Body of pancreas (tissue), 4 donors: ENCODE measurements at regions not wholly inside any gene's neighbourhood (a gene's known extent, or its start where the extent isn't known, plus 50 kb on each side); places are given as distances from the start of the nearest gene placed in this dataset.

Experiments used
- POLR2A ChIP-seq, 3 donors: fragments of 450-650 bp; IDR thresholded peaks; one replicate each; pipeline ENCODE4 v1.6.1; 2016; ENCODE audit warnings: antibody characterized with exemption in 3 of 3, mild to moderate bottlenecking in 2 of 3
- TF ChIP-seq, protein P1 (sequence below), 7 experiments: fragments of 450-650 bp in 4 of 7; fragments of 200-600 bp in 3 of 7; sonication (generic) in 3 of 7; IDR thresholded peaks; one replicate each; pipeline ENCODE4 v1.5.1; 2016 to 2019; ENCODE audit warnings: antibody characterized with exemption in 7 of 7

DNA sequence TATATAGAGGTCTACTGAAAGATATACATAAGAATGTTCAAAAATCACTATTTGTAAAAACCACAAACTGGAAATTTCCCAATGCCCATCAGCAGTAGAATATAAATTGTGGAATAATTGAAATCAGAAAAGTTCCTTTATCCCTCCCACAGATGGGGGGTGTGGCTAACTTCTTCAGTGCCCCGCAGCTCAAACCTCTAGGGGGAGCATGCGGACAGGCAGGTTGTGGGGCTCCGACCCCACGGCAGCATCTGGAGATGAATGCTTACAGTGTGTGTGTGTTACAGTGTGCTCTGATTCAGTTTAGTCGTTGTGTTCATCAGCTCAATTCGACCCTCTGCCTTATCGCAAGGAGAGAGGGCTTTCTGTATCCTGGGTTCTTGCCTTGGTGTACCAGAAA is 262.1 kb upstream of the LRRC7 start:
- TF ChIP-seq, protein P1, sequence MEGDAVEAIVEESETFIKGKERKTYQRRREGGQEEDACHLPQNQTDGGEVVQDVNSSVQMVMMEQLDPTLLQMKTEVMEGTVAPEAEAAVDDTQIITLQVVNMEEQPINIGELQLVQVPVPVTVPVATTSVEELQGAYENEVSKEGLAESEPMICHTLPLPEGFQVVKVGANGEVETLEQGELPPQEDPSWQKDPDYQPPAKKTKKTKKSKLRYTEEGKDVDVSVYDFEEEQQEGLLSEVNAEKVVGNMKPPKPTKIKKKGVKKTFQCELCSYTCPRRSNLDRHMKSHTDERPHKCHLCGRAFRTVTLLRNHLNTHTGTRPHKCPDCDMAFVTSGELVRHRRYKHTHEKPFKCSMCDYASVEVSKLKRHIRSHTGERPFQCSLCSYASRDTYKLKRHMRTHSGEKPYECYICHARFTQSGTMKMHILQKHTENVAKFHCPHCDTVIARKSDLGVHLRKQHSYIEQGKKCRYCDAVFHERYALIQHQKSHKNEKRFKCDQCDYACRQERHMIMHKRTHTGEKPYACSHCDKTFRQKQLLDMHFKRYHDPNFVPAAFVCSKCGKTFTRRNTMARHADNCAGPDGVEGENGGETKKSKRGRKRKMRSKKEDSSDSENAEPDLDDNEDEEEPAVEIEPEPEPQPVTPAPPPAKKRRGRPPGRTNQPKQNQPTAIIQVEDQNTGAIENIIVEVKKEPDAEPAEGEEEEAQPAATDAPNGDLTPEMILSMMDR (IDR thresholded peaks at IDR 0.05) = no peak
- no peak for TF ChIP-seq POLR2A (IDR thresholded peaks at IDR 0.05)
